HG03442 (cell line): ENCODE measurements at regions not wholly inside any gene's neighbourhood (a gene's known extent, or its start where the extent isn't known, plus 50 kb on each side); places are given as distances from the start of the nearest gene placed in this dataset.
A peak's percentile ranks its signal among the peaks of the same experiment; 100 is the strongest.
"Not testable (repeated sequence)": the region's sequence is repeated elsewhere in the genome, so short reads cannot be mapped to it uniquely, and the experiment has no call there.

Experiments
- ATAC-seq: cut with Tn5 transposase; IDR thresholded peaks from one replicate; pipeline ENCODE4 v1.9.1; 2021; ENCODE audit warnings: mild to moderate bottlenecking, moderate library complexity; ENCODE audit not compliant: unreplicated experiment

DNA sequence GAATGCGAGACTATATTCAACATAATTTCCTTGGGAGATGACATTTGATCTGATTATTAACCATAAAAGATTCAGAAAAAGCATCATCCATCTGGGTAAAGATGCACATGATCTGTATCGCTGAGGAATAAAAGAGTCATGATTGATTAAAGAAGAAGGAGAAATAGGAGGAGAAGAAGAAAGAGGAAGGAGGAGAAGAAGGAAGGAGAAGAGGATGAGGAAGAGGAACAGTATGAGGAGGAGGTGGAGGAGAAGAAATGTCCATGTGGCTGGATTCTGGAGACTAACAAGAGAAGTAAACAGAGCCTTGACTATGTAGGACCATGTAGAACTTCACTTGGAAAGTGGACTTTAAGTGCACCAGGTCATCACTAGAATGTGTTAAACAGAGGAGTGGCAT is 947.4 kb downstream of the LRFN5 start:
- ATAC-seq, result no peak

DNA sequence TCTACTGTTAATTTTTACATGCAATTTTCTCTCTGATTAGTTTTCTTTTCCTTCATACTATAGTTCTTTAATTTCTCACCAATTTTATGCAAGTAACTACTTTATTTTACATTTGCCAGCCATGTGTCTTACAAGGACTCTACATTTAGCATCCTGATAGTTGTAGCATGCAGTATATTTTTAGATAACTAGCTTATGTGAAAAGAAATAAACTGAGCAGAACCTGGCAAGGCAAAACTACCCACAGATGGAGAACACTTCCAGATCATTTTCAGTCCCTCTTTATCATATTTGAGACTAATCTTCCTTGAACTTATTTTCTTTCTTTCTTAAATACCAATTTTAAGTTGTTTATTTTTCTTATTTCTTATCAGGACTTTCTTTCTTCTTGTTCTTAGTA is 943.6 kb downstream of the LRFN5 start:
- ATAC-seq, result no peak

DNA sequence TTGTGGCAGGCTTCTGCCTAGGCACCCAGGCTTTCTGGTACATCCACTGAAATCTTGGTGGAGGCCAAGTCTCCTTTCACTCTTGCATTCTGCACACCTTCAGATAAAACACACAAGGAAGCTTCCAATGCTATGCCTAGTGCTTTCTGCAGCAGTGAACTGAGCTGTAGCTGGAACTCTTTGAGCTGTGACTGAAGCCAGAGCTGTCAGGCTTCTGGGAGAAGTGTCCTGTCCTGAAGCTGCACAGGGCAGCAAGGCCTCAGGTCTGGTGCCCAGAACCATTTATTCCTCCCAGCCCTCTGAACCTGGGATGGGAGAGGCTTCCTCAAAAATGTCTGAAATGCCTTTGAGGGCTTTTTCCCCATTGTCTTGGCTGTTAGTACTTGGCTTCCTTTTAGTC is 941.7 kb downstream of the LRFN5 start:
- no peak for ATAC-seq

DNA sequence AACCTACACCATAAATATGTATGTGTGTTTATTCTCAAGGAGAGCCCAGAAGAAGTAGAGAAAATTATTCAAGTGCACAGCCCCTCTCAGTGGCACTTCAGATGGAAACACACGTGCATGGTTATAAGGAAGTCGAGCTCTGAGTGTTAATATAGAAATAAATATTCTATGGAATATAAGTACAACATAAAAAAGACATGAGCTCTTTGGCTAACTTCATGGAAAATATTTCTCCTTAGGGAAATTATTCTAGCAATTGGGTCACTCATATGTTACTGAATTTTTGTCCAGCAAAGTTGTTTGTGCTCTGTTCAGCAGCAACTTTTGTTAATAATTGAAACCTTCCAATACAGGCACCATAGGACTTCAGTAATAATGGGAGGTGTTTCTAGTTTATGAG is 939.0 kb downstream of the LRFN5 start:
- ATAC-seq, result no peak

DNA sequence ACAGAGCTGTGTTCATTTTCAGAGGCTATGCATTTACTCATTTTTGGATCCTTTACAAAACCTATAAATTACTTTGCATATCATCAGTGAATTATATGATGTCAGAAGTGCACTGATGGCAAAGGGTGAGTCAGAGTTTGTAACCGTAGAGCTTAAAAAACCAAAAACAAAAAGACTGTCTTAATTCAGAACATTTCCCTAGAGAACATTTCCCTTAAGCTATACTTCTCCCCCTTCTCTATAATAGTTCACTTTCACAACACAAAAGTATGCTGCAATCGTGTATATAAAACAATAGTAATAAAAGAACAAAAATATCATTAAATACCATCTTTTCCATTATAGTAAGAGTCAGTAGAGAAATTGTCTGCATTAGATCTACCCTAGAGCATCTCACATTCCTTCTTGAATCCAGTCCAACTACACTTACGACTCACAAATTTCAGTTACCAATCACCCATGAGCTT is 934.9 kb downstream of the LRFN5 start:
- no peak for ATAC-seq

DNA sequence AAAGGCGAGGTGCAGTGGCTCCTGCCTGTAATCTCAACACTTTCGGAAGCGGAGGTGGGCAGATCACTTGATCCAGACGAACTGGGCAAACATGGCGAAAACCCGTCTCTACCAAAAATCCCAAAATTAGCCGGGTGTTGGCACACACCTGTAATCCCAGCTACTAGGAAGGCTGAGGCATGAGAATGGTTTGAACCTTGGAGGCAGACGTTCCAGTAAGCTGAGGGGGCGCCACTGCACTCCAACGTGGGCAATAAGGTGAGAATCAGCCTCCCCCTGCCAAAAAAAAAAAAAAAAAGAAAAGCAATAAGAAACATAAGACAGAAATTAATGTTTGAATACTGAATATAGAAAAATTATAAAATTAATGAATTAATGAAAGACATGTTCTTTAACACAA is 928.7 kb downstream of the LRFN5 start:
- ATAC-seq, result no peak

DNA sequence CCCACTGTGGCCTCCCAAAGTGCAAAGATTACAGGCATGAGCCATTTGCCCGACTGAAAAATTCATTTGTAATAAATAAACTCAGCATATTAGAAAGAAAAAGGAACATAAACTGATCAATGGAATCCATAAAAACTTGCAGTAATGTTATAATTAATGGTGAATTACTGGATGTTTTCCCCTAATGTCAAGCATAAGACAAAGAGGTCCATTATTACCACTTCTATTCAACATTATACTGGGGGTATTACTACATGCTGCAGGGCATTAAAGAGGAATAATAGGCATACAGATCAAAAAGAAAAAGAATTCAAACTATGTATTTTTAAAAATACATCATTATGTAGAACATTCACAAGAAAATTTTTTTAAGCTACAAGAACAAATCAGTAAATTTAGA is 926.8 kb downstream of the LRFN5 start:
- no peak for ATAC-seq

DNA sequence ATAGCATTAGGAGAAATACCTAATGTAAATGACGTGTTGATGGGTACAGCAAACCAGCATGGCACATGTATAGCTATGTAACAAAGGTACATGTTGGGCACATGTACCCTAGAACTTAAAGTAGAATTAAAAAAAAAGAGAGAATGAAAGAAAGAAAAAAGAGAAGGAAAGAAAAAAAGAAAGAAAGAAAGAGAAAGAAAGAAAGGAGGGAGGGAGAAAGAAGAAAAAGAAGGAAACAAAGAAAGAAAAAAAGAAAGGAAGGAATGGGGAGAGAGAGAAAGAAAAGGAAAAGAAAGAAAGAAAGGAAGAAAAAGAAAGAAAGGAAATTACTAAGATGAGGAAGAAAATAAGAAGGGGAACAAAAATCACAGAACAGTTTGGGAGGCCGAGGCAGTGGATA is 925.5 kb downstream of the LRFN5 start:
- ATAC-seq, result no peak

DNA sequence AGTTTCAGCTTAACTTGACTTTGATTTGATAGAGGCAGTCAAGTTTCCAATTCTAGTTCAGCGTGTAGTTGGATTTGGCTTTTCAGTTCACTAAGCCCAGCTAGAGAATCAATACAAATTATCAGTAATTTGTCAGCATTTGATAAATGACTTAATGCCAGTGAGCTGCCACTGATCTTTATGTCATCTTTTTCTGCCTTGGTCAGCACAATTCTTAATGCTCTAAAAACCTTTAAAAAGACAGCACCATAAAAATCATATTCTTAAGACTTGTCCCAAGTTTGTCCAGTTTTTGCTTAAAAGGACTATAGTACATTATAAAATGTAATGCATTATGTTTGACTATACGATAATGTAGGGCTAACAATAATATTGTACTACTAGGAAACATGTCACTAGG is 920.5 kb downstream of the LRFN5 start:
- ATAC-seq, result no peak

DNA sequence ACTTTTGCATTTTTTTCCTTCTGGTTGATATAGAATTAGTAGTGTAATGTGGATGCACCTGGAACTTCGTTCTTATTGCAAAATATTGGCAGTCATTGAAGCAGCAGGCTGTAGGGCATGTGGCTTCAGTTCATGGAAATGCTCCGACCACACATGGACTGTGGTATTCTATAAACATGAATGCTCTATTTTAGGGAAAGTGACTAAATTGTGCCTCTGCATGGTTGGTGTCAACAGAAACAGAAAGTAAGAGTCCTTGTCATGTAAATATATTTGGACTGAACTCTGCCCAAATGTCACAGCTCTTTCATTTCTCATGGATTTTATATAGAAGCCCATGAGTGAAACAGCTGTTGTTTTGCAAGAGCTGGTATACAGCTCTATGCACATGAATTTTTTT is 917.0 kb downstream of the LRFN5 start:
- peak; percentile 99 for ATAC-seq

DNA sequence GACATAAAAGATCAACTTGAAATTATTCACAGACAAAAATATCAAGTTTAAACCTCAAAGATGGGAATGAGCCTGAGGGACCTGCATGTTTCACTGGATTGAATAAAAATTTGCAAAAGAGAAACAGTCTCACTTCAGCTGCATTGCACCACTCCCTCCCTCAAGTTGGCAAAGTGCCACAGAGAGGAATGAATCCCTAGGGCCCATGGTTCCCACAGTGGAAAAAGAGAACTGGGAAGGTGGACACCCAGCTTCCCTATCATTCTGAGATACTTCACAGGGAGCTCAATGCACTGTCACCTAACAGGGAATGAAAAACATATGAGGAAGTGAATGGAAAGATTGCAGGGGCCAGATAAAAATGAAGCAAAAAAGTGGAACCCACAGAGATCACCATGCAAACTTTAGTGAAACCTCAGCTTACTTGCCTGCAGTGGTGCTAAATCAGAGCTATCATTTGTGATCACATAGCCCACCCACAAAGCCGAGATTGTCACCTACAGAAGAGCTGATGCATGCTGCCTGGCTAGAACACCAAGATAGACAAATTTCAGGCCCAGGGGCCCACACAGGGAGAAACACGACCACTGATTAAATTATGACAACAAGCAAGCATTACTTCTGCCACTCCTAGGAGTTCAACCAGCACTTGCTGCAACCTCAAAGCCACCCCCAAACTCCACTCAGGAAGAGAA is 911.3 kb downstream of the LRFN5 start:
- ATAC-seq, result no peak

DNA sequence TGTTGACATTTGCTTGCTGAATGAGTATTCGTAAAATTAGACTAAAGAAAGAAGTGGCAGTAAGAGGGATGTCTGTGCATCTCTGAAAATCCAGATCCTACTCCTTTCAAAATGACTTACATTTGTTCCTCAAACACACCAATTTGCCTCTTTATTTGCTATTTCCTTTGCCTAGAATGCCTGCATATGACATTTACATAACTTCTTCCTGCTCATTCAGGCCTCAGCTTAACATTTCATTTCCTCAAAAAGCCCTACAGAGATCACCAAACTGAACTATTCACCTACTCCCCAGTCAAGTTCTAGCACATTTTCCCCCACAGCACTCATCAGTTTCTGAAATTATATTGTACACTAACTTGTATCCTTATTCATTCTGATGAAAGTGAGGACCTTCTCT is 907.2 kb downstream of the LRFN5 start:
- ATAC-seq, result peak; percentile 38

DNA sequence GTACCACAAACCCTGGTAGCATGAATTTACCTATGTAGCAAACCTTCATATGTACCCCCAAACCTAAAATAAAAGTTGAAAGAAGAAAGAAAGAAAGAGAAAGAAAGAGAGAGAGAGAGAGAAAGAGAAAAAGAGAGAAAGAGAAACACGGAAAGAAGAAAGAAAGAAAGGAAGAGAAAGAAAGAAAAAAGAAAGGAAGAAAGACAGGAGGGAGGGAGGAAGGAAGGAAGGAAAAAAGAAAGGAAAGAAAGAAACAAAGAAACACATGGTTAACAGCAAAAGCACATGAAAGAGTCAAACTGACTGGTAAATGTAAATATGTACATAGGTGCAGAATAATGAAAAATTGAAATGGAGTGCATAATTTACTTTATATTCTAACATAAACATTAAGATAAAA is 903.4 kb downstream of the LRFN5 start:
- no peak for ATAC-seq

DNA sequence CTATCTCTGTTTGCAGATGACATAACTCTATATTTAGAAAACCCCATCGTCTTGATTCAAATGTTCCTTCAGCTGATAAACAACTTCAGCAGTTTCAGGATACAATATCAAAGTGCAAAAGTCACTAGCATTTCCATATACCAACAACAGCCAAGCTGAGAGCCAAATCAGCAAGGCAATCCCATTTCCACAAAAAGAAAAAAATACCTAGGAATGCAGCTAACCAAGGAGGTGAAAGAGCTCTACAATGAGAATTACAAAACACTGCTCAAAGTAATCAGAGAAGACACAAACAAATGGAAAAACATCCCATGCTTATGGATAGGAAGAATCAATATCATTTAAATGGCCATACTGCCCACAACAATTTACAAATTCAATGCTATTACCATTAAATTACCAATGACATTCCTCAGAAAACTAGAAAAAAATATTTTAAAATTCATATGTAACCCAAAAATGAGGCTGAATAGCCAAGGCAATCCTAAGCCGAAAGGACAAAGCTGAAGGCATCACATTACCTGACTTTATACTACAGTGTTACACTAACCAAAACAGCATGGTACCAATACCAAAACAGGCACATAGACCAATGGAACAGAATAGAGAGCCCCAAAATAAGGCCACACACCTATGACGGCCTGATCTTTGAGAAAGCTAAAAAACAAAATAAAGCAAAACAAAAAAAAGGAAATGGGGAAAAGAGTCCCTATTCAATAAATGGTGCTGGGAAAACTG is 901.7 kb downstream of the LRFN5 start:
- no peak for ATAC-seq

DNA sequence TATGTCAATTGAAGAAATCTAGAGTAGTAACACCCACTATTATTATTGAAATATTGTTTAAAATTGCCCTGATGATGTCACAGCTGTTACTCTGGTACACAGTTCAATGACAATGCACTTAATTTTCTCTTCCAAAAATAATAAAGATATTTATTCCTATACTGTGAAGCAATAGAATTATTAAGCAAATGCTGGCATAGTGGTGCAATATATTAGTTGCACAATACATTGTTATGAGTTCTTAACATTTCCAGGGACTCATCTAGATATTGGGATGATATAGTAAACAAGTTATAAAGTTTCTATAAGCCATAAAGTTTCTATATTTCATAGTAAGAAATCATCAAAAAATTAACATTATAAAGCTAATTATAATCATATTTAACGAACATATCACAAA is 897.8 kb downstream of the LRFN5 start:
- no peak for ATAC-seq

DNA sequence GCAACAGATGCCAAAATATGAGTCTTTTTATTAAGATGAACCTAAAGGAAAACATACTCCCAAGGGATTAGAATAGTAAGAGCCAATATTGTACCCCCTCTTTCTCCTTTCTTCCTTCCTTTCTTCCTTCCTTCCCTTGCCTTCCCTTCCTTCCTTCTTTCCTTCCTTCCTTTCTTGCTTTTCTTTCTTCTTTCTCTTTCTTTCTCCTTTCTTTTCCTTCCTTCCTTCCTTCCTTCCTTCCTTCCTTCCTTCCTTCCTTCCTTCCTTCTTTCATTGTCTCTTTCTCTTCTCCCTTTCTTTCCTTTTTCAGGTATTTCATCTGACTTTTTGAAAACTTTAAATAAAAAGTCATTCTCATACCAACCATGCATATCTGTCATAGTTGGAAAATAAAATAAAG is 892.5 kb downstream of the LRFN5 start:
- ATAC-seq, result no peak

DNA sequence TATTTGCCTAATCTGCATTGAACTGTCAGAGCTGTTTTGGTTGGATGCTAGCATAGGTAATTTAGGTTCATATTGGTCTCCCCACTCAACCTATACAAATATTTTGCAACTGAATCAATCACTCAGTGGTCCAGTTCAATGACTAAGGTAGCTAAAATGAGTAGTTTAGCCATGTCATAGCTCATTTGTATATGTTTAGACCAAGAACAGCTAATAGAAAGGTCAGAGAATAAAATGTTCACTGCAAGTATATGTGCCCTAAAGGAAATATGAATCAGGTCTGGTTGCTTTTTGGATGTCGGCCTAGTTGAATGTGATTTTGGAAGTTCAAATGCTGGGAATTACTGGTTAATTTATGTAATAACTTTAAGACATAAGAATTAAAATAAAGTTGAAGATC is 883.9 kb downstream of the LRFN5 start:
- ATAC-seq, result no peak

DNA sequence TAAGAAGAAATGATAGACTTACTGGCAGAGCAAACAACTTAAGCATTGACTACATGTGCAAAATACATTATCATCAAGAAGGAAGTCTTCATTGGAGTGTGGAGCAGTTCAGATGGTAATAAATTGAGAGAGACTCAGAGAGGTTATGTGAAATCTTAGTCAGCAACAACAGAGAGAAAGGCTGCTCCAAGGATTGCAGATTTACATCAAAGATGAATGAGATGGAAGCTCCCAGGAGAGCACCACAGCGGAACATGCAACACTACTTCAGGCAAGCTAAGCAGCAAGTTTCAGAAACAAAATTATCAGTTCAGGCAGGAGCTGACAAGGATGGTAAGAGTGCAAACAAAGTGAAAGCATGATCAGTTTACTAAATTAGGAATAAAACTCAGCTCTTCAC is 882.3 kb downstream of the LRFN5 start:
- no peak for ATAC-seq

DNA sequence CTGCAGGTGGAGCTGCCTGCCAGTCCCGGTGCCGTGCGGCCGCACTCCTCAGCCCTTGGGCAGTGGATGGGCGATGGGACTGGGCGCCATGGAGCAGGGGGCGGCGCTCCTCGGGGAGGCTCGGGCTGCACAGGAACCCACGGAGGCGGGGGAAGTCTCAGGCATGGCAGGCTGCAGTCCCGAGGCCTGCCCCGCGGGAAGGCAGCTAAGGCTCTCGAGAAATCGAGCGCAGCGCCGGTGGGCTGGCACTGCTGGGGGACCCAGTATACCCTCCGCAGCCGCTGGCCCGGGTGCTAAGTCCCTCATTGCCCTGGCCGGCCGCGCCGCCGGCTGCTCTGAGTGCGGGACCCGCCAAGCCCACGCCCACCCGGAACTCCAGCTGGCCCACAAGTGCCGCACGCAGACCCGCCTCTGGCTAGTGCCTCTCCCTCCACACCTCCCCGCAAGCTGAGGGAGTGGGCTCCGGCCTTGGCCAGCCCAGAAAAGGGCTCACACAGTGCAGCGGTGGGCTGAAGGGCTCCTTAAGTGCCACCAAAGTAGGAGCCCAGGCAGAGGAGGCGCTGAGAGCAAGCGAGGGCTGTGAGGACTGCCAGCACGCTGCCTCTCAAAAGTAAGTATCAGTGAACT is 875.8 kb downstream of the LRFN5 start:
- ATAC-seq, result not testable (repeated sequence)

DNA sequence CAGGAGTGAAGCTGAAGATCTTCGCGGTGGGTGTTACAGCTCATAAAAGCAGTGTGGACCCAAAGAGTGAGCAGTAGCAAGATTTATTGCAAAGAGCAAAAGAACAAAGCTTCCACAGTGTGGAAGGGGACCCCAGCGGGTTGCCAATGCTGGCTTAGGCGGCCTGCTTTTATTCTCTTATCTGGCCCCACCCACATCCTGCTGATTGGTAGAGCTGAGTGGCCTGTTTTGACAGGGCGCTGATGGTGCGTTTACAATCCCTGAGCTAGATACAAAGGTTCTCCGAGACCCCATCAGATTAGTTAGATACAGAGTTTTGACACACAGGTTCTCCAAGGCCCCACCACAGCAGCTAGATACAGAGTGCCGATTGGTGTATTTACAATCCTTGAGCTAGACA is 875.0 kb downstream of the LRFN5 start:
- ATAC-seq, result not testable (repeated sequence)

DNA sequence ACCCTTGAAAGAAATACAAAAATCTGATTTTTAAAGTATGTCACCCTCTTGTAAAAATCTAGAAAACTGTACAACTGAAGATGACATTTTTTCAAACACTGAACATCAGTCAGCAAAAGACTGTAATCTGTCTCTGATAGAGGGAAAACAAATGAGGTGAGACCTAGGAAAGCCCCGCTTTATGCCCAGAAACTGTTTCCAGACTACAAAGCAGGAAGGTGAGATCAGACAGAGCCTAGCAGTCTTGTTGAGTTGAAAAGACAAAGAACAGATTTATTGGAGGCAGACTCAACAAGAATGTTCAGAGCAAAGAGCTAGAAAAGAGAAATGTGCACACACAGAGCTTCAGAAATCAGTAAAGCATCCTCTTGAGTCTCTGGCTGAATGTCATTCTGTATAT is 873.6 kb downstream of the LRFN5 start:
- no peak for ATAC-seq

DNA sequence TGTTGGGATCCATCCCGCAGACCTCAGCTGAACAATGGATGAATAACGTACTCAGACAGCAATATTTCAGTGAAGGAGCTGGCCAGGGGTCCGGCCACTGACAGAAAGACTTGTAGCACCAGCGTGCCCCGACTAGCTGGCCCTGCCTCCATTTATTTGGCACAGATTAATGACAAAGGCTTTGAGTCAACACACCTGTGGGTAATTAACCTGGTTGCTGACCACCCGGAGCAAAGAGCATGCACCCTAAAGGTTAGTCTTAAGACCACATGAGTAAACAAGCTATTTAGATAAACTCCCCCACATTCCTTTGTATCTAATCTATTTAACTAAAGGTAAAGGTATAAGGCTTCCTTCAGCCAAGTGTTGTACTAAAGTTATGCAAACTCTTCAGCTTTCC is 868.6 kb downstream of the LRFN5 start:
- ATAC-seq, result no peak
